Myocyte (in vitro differentiated cells): ENCODE measurements at regions not wholly inside any gene's neighbourhood (a gene's known extent, or its start where the extent isn't known, plus 50 kb on each side); places are given as distances from the start of the nearest gene placed in this dataset.

ENCODE experiments used
- DNase-seq: peaks from one replicate; pipeline ENCODE4 v3.0.0-alpha.2; 2012; ENCODE audit warnings: low read depth

DNA sequence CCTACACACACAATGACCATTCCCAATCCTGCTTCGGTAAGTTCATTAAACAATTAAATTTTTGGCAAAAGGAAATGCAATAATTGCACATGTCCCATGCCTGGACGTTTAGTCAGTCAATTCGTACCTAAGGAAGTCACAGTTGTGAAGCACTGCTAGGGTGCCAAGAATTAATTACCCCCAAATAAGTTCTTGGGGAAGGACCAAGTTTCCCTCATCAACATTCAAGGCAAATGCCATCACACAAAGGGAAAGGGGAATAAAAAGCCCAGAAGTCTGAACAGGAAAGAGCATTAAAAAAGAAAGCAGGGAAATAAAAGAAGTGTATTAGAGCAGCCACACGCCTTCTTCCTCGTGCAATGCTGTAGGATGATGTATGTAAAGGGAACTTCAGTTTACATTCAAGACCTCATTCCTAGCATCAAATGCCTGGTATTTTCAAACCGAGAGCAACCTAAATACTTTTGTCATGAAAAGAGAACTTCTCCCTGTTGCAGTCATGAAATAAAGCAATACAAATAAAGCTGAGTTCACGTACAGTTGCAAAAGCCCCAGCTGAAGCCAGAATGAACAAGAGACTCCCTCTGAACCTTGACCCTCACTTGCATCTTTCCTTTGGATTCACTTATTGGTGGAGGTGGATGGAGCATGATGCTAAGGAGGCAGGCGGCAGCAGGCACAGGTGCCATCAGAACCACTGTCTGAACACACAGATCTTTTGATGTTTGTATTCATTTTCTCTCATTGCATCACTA lies 124.0 kb upstream of the PPARGC1A start:
- DNase-seq, result no peak

DNA sequence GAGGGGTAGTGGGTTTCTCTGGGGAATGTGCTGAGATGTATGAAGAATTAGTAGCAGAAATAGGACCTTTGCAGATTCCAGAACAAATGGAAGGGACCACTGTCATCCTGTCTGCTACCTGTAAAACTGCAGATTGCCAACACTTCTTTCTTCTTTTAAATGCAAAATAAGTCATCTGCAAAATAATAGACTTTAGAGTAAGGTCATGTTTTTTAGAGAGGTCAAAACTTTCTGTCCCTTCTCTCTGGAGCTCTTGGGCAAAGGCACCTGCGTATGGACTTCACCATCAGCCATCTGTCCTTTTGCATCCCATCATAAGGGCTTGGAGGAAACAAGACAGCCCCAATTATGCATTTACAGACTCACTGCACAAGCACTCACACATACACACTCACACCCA lies 121.1 kb upstream of the PPARGC1A start:
- no peak for DNase-seq

DNA sequence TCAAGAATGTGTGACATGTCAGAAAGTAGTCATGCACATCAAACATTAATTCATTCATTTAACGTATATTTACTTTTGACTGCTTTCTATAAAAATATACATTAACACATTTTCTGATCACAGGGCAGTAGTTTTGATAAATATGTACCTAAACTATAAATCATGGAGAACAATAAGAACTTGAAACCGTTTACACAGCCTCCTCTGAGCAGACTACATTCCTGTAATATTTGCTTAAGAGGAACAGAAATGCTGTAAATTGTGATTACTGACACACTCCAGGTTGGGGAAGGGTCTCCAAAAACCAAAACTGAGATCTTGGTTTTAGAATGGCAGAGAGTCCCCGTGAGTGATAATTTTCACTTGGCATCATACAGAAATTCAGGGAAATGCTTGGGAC lies 120.7 kb upstream of the PPARGC1A start:
- DNase-seq, result no peak

DNA sequence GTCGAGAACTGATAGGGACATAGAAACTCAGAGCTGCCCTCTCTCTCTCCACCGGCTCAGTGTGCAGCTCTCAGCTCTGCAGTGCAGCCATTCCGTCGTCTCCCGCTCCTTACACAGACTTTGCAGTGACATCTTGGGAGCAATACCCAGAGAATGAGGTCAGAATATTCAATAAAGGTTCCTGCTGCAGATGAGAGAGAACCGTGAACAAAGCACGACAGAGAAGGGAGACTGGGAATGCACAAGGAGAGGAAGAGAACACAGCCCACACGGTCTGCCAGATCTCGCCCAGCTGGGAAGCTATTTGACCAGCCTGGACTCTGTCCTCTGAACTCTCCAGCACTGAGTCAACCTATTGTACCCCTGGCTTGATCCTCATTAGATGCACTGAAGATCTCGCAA lies 118.0 kb upstream of the PPARGC1A start:
- DNase-seq, result no peak

DNA sequence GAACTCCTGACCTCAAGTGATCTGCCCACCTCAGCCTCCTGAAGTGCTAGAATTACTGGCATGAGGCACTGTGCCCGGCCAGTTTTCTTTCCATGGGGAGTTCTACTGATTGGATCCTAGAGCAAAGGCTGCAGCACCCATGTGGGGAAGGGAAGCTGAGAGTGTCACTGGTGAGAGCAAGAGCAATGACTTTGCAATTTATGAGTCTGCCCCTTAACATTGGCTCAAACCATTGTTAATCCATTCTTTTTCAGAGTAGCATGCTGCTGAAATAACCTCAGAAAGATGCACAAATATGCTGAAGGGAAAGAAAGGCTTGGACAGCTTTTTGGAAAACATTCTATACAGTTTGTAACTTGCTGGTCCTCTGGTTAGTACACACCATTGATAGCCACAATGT lies 116.4 kb upstream of the PPARGC1A start:
- no peak for DNase-seq

DNA sequence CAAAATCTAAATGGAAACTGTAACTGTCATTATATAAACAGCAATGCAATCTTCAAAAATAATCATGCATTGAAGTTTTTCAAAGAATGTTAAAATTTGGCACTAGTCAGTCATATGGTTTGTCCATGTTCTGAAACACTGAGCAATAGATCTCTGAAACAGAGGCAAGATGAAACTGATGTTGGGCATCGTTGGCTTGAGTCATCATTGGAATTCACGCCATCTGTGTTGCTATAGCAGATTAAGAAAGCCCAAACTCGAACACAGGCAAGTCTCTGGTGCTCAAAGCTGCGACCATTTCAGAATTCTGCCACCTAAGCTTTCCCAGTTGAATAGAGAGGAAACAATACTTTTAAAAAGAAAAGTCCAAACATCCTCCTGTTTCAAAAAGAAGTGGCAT lies 114.1 kb upstream of the PPARGC1A start:
- no peak for DNase-seq

DNA sequence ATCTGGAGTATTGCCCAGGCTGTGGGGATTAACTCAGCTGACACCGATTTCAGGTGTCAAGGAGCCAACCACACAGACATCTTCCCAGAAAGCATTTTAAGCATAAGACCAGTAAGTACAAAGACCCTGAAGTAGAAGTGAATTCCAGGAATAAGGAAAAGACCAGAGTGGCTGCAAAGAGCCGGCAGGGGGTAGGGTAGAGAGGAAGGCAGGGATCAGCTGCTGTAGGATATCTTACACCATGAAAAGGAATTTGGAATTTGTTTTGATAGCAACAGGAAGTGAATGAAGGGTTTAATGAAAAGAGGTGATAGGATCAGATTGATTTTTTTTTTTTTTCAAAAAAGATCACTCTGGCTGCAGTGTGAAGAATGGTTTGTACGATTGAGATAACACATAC lies 113.6 kb upstream of the PPARGC1A start:
- DNase-seq, result no peak

DNA sequence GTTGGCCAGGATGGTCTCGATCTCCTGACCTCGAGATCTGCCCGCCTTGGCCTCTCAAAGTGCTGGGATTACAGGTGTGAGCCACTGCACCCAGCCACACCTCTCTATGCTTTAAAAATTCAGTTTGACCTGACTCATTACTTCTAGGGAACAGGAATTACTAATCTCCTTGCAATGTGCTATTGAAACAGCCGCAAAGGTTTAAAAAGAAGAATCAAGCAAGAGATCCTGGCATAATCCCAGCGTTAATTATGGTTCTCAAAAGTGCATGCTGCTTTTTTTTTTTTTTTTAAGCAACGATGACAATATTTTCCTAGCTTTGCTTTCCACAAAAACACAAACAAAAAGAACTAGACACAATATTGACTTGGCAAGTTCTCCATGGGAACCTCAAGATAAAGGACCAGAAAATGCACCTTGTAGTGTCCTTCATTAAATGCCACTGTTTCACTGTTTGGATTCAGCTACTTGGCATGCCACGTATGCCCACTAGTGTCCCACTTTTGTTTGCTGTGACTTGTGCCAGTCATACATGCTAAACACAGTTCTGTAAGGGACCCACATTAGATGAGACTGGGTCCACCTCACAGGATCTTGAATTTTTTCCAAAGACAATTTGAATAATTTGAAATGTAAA lies 112.6 kb upstream of the PPARGC1A start:
- no peak for DNase-seq

DNA sequence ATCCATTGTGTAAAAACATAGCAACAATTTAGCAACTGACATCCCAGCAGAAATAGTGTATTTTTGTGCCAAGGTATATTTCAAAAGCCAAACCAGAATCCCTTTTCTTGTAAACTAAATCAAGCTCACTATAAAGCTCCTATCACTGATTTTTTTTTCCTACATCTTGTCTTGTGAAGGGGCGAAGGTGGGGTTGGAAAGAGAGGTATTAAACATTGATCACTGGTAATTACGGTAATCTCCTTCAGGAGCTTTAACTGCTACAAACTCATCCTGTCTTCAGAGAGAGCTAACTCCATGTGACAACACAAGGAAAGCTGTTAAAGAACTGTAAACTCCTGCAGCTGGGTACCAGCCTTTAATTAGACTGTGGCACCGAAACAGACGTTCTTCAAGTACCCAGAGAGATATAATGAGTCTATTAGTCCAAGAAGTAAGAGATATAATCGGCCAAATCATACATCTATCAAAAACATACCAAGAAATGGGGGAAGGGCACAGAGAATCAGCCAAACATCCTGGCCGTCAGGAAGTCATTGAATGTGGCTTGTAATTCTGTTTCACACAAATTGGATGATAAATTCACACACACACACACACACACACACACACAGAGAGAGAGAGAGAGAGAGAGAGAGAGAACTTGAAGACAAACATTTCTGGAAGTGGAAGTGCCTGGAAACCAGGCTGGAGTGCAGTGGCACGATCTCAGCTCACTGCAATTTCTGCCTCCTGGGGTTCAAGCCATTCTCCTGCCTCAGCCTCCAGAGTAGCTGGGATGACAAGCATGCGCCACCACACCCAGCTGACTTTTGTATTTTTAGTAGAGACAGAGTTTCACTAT lies 111.9 kb upstream of the PPARGC1A start:
- no peak for DNase-seq

DNA sequence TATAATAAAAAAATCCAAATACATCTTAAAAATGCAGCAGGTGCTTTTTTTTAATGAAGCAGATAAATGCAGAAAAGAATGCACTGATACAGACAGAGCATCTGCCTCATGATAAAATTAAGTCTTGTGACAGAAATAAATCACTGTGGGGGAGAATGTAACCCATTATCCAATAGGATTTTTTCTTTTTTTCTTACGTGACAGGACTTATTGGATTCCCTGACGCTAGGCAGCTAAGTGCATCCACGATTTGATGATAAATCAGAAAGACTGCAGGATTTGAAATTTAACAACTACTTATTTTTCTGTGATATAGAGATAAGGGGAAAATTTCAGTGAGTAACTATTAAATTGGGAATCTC lies 110.6 kb upstream of the PPARGC1A start:
- DNase-seq, result no peak

DNA sequence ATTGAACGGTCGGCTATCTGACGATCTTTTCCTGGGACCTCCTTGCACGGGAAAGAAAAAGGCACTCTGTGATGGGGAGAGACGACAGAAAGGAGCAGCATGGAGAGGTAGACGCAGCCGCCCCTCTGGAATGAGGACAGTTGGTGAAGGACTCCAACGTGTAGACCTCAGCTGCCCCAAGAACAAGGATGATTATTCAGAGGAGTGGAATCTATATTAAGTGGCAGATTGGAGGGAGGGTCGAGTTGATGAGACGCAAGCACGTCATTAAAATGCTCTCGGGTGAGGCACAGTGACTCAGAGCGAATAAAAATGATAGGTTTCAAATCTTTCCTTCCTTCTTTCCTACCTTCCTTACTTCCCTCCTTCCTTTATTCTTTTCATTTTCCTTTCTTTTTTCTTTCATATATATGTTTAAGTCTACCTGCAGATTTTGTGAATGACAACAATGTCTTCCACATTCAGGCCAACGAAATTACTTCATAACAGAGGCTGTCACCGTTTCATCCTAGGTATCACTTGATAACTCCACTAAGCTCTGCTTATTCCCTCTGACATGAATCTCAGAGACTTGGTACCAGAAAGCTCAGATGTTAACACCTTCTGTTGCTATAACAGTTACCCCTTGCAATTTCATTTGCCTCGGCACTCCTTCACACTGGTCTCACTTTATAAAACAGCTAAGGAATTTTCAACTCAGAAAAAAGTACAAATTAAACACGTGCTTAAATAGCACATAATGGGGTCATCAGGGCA lies 110.0 kb upstream of the PPARGC1A start:
- no peak for DNase-seq

DNA sequence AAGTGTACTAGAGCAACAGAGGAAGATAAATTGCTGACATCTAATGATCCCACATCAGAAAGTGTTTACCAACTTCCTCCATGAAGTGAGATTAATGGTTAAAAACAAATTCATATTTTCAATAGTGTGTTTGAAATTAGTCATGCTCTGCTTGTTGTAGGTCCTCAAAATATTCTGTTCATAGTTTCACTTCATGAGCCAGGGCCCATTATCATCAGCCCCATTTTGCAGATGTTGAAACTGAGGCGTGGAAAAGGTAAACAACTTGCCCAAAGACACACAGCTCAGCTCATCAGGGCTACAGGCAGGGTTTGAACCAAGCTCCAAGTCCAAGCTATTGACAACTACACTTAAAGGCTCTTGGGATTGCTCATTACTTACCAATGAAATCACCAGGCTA lies 103.5 kb upstream of the PPARGC1A start:
- DNase-seq, result no peak

DNA sequence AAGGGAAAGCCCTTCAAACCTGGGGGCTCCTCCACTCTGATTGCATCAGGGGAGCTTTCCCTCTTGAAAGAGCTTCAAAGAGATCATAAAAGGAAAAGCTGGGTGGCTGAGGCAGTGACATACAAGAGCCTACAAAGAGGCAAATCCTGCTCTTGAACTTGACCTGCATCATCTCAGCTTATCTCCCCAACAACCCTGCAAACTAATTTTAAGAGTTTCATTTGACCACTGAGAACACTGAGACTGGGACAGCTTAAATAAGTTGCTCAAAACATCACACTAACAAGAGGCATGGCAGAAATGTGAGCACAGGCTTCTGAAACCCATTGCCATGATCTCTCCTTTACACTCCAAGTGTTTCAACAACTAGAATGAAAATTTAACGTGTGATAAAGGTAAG lies 101.6 kb upstream of the PPARGC1A start:
- no peak for DNase-seq

DNA sequence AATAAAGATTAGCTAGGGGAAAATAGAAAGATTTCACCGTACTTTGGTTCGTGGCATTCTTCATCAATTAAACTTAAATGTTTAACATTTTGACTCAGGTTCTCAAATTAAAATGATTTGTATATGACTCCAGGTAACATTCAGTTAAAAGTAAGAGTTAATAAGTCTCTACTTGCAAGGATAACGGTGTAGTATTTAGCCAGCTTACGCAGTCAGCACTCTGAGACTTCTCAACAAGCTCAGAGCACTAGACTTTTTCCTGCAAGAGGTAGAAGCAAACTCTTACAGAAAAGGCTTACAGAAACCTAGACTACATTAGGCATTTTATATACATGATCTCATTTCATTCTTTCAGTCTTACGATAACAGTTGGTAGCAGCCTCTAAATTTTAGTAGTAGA lies 96.4 kb upstream of the PPARGC1A start:
- no peak for DNase-seq

DNA sequence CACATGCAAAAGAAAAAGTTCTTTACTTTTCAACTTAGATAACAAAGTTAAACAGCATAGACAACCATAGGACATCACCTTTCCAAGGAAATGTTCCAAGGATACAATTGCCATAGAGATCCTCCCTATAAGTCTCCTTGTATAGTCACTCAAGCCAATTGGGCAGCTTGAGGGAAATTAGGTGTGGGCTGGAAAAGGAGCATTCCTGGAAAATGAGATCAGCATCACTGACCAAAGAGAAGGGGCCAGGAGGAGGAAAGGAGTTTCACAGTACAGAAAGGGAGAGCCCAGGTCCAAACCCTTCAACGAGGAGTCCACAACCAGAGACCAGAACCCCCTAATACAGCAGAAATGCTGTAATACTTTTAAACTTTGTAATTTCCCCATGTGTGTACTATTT lies 91.5 kb upstream of the PPARGC1A start:
- no peak for DNase-seq

DNA sequence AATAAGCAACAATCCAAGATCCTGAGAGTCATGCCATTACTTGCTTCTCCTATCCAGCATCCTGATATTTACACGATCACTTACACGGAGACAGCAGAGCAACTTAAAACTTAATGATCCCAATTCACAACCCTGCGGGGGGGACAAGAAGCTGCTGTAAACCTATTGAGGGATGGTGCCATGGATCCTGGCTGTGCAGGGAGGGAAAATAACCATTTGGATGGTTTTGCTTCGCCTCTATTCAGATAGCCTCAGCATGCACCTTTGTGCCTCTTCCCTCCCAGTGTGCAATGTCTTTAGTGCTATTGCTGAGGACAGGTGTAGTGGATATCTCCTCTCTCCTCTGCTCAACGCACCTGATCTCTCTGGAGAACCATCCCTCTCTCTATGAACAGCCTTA lies 89.7 kb upstream of the PPARGC1A start:
- DNase-seq, result no peak

DNA sequence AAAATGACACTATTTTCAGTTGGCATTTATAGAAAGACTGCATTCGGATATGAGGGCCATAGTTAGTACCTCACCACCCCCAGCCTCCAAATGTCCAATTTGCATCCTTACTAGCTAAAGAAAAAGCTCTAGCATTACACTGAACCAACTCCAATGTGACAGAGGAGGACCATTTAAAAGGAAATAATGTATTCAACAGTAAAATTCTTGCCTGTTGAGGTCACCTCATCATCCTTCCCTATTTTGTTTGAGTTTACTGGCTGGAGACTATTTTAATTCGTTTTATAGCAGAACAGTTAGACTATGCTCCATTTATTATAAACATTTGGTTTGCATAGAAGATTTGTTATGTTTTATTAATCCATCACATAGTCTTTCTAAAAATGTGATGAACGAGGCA lies 88.2 kb upstream of the PPARGC1A start:
- no peak for DNase-seq

DNA sequence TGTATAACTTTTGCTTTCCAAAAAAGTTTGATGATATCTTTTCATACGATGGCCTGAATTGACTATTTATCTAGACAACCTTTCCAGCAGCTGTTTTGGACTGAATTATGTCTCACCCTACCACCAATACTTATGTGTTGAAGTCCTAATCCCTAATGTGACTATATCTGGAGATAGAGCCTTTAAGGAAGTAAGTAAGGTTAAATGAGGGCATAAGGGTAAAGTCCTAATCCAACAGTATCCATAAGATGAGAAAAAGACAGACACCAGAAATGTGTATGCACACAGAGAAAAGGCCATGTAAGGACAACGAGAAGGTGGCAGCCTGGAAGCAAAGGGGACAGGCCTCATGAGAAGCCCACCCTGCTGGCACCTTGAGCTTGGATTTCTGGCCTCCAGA lies 86.6 kb upstream of the PPARGC1A start:
- DNase-seq, result no peak

DNA sequence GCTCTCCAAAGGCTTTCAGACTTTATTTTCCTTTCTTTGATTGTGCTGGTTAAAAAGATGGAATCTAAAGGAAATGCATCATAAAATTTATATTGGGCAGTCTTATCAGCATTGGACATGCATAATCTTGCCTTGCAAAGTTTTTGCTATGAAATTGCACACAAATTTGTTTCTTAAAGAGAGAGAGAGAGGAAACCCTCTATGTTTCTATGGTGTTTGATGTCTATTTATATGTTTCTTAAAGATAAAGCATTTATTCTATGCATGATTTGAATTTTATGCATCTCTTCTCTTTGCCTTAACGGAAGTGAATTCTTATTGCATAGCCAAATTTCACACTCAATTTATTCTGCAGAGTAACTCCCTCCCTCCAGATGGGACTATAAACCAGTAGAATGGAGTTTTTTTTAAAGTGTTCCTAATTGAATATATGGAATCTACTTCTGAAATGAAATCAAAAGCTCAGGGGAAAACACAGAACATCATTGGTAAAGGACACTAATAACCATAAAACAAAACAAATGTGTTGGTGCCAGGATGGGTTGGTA lies 83.5 kb upstream of the PPARGC1A start:
- no peak for DNase-seq

DNA sequence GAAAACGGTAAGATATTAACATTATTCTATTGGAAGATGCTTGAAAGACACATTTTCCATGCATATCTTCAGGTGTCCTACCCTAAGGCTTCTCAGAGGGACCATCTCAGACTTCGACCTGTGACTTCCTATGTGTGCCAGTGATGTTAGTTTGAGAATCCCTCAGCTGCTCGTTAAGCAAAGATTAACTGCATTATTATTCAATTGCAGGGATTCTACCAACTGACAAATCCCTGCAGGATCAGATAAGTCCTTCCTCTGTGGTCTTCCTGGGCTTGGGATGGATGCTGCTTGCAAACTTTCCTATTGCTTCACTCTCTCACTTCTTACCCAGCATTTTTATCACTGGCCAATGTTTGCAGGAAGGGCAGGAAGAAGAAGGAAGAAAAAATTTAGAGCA lies 83.0 kb upstream of the PPARGC1A start:
- DNase-seq, result no peak

DNA sequence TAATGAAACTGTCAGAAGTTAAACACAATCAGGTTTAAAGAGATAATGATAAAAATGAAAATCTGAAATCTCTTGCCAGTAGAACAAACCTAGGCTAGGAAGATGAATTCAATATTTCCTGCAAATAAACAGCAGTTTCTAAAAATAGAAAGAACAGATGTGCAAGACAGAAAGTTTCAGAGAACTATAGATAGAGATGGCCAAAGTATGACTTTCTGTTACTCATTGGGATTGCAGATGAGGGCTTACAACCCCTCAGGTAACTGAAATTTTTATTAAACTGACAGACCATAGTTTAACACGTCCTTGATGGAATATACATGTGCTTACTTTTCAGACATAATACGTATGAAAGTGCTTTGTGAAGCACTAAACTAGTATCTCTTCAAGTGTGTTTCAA lies 82.3 kb upstream of the PPARGC1A start:
- DNase-seq, result no peak
